ENCODE measurements at regions not wholly inside any gene's neighbourhood (a gene's known extent, or its start where the extent isn't known, plus 50 kb on each side); places are given as distances from the start of the nearest gene placed in this dataset.

GRCh38 chr20:11212902-11213301, 539.1 kb upstream of the JAG1 start:
- DNase-seq (ENCODE audit: low spot score), result no peak

GRCh38 chr20:11214256-11214840, 540.5 kb upstream of the JAG1 start:
- DNase-seq (ENCODE audit: low spot score), result no peak

GRCh38 chr20:11216451-11217314, 542.9 kb upstream of the JAG1 start:
- no peak for DNase-seq (ENCODE audit: low spot score)

- DNase-seq (ENCODE audit: low spot score), result no peak
Measured at GRCh38 chr20:11217326-11218172, 543.8 kb upstream of the JAG1 start.

- no peak for DNase-seq (ENCODE audit: low spot score)
Measured at GRCh38 chr20:11218173-11218680, 544.4 kb upstream of the JAG1 start.

- DNase-seq (ENCODE audit: low spot score), result no peak
Measured at GRCh38 chr20:11219192-11219591, 545.4 kb upstream of the JAG1 start.

- no peak for DNase-seq (ENCODE audit: low spot score)
Measured at GRCh38 chr20:11221046-11221445, 547.2 kb upstream of the JAG1 start.

- no peak for DNase-seq (ENCODE audit: low spot score)
Measured at GRCh38 chr20:11222243-11222642, 548.4 kb upstream of the JAG1 start.

- DNase-seq (ENCODE audit: low spot score), result no peak
Measured at GRCh38 chr20:11227602-11228001, 553.8 kb upstream of the JAG1 start.

GRCh38 chr20:11229772-11230171, 556.0 kb upstream of the JAG1 start:
- peak; percentile 84 for DNase-seq (ENCODE audit: low spot score)

GRCh38 chr20:11230999-11231398, 557.2 kb upstream of the JAG1 start:
- no peak for DNase-seq (ENCODE audit: low spot score)

- DNase-seq (ENCODE audit: low spot score), result no peak
Measured at GRCh38 chr20:11231742-11232648, 558.2 kb upstream of the JAG1 start.

- DNase-seq (ENCODE audit: low spot score), result no peak
Measured at GRCh38 chr20:11232896-11233295, 559.1 kb upstream of the JAG1 start.

GRCh38 chr20:11234181-11234580, 560.4 kb upstream of the JAG1 start:
- DNase-seq (ENCODE audit: low spot score), result no peak

GRCh38 chr20:11234608-11235007, 560.8 kb upstream of the JAG1 start:
- no peak for DNase-seq (ENCODE audit: low spot score)

- DNase-seq (ENCODE audit: low spot score), result no peak
Measured at GRCh38 chr20:11235058-11235457, 561.3 kb upstream of the JAG1 start.

GRCh38 chr20:11242320-11242719, 568.5 kb upstream of the JAG1 start:
- no peak for DNase-seq (ENCODE audit: low spot score)

GRCh38 chr20:11245431-11245830, 571.6 kb upstream of the JAG1 start:
- DNase-seq (ENCODE audit: low spot score), result no peak

GRCh38 chr20:11246251-11246775, 572.5 kb upstream of the JAG1 start:
- DNase-seq (ENCODE audit: low spot score), result no peak

- no peak for DNase-seq (ENCODE audit: low spot score)
Measured at GRCh38 chr20:11247046-11248010, 573.5 kb upstream of the JAG1 start.

Measured in COLO829 (cell line).